ENCODE measurements at regions not wholly inside any gene's neighbourhood (a gene's known extent, or its start where the extent isn't known, plus 50 kb on each side); places are given as distances from the start of the nearest gene placed in this dataset.

DNA sequence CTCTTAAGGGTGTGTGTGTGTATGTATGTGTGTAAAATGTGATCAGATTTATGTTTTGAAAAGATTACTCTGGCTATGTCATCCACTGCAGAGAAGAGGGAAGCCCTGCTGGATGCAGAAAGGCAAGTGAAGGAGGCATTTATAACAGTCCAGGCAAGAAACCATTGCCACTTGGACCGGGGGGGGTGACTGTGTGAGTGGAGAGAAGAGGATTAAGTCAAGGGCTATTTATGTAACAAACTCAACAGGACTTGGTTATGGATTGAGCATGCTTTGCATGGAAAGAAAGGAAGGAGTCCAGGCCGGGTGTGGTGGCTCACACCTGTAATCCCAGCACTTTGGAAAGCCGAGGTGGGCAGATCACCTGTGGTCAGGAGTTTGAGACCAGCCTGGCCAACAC lies 143.0 kb downstream of the URB2 start:
- no peak overlapping the region for H3K4me3 ChIP-seq (ENCODE audit: low read depth, low read length)
- in situ Hi-C loops (cut with HindIII; ENCODE audit: low sequenced_read_pairs): no loop called here
- DNase-seq (ENCODE audit: low read depth): no peak
- no peak for TF ChIP-seq CTCF (IDR thresholded peaks at IDR 0.05; ENCODE audit: low read depth, low read length, missing control alignments)

DNA sequence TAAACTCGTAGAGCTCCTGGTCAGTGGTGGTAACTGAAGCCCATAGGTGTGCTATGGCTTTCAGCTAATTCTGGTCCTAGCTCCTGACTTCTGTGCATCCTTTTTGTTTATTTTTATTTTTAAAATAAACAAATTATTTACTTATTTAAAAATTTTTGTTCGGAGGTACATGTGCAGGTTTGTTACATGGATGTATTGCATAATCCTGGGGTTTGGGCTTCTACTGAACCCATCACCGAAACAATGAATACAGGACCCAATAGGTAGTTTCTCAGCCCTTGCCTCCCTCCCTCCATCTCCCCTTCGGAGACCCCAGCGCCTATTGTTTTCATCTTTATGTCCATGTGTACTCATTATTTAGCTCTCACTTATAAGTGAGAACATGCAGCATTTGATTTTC lies 143.8 kb downstream of the URB2 start:
- no peak for DNase-seq (ENCODE audit: low read depth)
- no peak for TF ChIP-seq CTCF (IDR thresholded peaks at IDR 0.05; ENCODE audit: low read depth, low read length, missing control alignments)
- in situ Hi-C loops (cut with HindIII; ENCODE audit: low sequenced_read_pairs): no loop called here
- H3K4me3 ChIP-seq (ENCODE audit: low read depth, low read length): no peak overlapping the region

DNA sequence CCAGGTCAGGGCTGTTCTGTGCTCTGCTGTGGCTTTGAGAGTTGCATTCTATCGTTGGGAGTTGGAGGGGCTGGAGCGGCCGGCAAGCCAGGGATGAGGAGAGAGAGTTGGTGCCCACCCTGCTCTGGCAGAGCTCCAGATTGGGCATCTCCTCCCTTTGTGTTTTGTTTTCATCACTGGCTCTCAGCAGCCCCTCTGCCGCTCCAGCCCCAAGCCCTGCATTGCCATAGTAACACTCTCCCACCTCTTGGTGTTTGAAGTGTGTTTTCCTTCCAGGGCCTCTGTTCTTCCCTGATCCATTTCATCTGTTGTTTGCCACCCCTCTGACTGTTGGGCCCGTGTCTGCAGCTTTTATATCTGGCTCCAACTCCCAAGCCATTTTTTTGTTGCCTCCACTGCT lies 152.7 kb downstream of the URB2 start:
- no peak for TF ChIP-seq CTCF (IDR thresholded peaks at IDR 0.05; ENCODE audit: low read depth, low read length, missing control alignments)
- no peak for DNase-seq (ENCODE audit: low read depth)
- no peak overlapping the region for H3K4me3 ChIP-seq (ENCODE audit: low read depth, low read length)
- in situ Hi-C loops (cut with HindIII; ENCODE audit: low sequenced_read_pairs): no loop called here

- DNase-seq (ENCODE audit: low read depth): no peak
- H3K4me3 ChIP-seq (ENCODE audit: low read depth, low read length): no peak overlapping the region
- TF ChIP-seq CTCF (IDR thresholded peaks at IDR 0.05; ENCODE audit: low read depth, low read length, missing control alignments): no peak
- in situ Hi-C loops (cut with HindIII; ENCODE audit: low sequenced_read_pairs): loop anchor here (5.0 kb wide), 1 partner anchor 94 kb away; no protein-coding TSS in a partner anchor
These were observed 155.4 kb downstream of the URB2 start for GRCh38 chr1:229781453-229781852.

DNA sequence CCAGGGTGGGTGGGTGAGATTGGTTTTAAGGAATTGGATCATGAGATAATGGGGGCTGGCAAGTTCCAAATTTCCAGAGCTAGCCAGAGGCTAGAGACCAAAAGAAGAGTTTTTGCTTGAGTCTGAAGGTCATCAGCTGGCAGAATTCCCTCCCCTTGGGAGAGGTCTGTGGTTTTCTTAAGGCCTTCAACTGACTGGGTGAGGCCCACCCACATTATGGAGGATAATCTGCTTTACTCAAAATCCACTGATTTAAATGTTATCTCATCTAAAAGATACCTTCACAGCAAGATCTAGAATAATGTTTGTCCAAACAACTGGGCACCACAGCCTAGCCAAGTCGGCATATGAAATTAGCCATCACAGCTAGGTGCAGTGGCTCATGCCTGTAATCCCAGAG lies 156.4 kb downstream of the URB2 start:
- no peak for TF ChIP-seq CTCF (IDR thresholded peaks at IDR 0.05; ENCODE audit: low read depth, low read length, missing control alignments)
- DNase-seq (ENCODE audit: low read depth): no peak
- in situ Hi-C loops (cut with HindIII; ENCODE audit: low sequenced_read_pairs): loop anchor here (5.0 kb wide), 1 partner anchor 95 kb away; no protein-coding TSS in a partner anchor
- H3K4me3 ChIP-seq (ENCODE audit: low read depth, low read length): no peak overlapping the region

GRCh38 chr1:229784834-229785233 lies 158.8 kb downstream of the URB2 start:
- no peak for TF ChIP-seq CTCF (IDR thresholded peaks at IDR 0.05; ENCODE audit: low read depth, low read length, missing control alignments)
- in situ Hi-C loops (cut with HindIII; ENCODE audit: low sequenced_read_pairs): loop anchor here (5.0 kb wide), 1 partner anchor 98 kb away; no protein-coding TSS in a partner anchor
- H3K4me3 ChIP-seq (ENCODE audit: low read depth, low read length): no peak overlapping the region
- DNase-seq (ENCODE audit: low read depth): no peak
